ENCODE measurements at regions not wholly inside any gene's neighbourhood (a gene's known extent, or its start where the extent isn't known, plus 50 kb on each side); places are given as distances from the start of the nearest gene placed in this dataset.
"Not testable (repeated sequence)": the region's sequence is repeated elsewhere in the genome, so short reads cannot be mapped to it uniquely, and the experiment has no call there.

GRCh38 chr11:45754741-45755140 is 50.2 kb upstream of the SLC35C1 start:
- DNase-seq = no peak

- no peak for DNase-seq
These were observed 50.7 kb upstream of the SLC35C1 start for GRCh38 chr11:45754261-45754709.

DNA sequence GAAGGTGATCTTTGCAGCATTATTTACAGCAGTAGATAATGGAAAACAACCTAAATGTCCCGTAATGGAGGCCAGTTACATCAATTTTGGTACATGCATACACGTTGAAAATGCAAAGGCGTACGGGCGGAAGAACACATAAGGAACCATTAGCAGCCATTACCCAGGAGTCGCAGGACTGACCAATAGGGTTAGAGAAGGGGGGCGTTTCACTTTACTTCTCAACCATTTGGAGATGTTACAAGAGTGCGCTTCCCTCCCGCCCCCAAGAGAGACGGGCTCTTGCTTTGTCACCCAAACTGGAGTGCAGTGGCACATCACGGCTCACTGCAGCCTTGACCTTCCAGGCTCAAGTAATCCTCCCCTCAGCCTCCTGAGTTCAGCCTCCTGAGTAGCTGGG is 52.8 kb upstream of the SLC35C1 start:
- DNase-seq = no peak

DNA sequence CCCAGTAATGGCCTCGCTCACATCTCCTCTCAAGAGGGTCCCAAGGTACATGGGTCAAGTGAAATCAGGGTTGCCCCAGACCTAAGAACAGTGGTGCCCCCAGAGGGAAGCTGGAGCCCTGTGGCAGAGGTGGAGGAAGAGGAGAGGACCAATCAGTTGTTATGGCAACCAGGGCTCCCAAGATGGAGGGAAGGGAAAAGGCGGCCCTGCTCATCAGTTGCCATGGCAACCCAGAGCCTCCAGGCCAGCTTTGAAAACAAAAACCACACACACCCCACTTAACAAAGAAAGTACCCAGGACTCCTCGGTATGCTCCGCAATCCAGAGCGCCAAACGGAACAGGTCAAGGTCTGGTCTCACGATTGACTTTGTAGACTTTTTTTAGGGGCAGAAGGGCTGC is 53.5 kb upstream of the SLC35C1 start:
- no peak for DNase-seq

GRCh38 chr11:45750439-45750838 is 54.5 kb upstream of the SLC35C1 start:
- DNase-seq = no peak

- no peak for DNase-seq
These were observed 56.1 kb upstream of the SLC35C1 start for GRCh38 chr11:45748801-45749200.

GRCh38 chr11:45745065-45745811 is 59.7 kb upstream of the SLC35C1 start:
- no peak for DNase-seq

DNA sequence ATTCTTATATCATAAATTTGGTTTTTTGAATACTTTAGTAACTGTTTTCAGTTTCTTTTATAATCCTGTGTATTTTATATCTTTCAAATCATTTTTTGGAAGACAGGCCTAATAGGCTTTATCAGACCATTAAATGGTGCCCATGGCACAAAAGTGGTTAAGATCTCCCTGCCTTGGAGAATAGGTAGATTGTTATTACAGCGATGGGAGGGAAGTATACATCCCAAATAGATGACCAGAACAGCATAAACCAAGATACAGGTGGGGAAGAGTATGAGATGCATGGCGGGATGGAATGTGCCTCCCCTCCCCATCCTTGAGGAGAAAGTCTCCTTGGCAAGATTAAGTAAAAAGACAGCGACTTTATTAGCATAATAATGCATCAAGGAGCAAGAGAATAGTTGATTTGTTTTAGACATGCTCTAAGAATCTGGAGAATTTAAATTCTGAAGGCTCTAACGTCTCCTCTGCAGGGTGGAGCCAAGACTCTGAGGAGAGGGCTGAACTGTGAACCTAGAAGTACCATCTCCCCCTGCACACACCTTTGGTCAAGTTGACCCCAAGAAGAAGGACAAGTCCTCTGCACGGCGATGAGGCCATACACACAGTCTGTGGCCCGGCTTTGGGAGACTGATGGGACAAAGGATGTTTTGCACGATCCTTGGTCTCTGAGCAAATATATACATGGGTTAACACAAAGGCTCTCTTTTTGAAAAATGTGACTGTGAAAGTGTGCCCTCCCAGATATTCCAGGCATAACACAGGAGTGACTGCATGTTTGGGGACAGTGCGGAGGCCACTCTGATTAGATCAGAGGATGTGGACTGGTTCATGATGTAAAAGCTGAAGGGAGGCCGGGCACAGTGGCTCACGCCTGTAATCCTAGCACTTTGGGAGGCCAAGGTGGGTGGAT is 61.1 kb upstream of the SLC35C1 start:
- no peak for DNase-seq

DNA sequence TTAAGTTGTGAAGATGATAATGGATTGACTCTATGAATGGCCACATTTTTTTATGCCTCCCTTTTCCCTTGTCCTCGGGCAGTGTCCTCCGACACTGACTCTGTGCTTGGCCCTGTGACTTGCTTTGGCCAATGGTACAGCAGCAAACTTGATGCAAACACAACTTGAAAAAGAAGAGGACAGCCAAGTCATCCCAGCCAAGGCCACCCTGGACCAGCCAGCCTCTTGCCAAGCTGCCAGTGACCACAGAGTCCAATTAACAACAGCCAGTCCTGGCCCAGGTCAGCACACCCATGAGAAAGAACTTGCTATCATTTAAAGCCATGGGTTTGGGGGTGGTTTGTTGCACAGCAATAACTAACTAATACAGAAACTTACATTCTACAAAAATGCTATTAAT is 63.4 kb upstream of the SLC35C1 start:
- DNase-seq = no peak

- DNase-seq = no peak
These were observed 63.9 kb upstream of the SLC35C1 start for GRCh38 chr11:45741032-45741431.

DNA sequence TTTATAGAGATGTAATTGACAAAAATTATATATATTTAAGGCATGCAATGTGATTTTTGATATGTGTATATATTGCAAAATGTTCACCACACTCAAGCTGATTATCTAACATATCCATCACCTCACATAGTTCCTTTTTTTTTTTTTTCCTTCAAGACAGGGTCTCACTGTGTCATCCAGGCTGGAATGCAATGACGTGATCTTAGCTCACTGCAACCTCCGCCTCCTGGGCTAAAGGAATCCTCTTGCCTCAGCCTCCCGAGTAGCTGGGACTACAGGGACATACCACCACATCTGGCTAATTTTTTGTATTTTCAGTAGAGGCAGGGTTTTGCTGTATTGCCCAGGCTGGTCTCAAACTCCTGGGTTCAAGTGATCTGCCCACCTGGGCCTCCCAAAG is 65.1 kb upstream of the SLC35C1 start:
- DNase-seq = no peak

DNA sequence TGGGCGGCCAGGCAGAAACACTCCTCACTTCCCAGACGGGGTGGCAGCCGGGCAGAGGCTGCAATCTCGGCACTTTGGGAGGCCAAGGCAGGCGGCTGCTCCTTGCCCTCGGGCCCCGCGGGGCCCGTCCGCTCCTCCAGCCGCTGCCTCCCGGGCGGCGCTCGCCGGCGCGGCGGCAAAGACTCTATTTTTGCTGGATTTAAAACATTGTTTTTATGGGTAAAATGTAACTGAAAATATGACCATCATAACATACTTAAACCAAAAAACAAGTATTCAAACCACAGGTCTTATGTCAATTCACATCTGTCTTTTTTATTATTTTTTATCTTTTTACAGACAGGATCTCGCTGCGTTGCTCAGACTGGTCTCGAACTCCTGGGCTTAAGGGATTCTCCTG is 65.9 kb upstream of the SLC35C1 start:
- DNase-seq = not testable (repeated sequence)

DNA sequence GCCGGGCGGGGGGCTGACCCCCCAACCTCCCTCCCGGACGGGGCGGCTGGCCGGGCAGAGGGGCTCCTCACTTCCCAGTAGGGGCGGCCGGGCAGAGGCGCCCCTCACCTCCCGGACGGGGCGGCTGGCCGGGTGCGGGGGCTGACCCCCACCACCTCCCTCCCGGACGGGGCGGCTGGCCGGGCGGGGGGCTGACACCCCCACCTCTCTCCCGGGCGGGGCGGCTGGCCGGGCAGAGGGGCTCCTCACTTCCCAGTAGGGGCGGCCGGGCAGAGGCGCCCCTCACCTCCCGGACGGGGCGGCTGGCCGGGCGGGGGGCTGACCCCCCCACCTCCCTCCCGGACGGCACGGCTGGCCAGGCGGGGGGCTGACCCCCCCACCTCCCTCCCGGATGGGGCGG is 66.8 kb upstream of the SLC35C1 start:
- DNase-seq = not testable (repeated sequence)

DNA sequence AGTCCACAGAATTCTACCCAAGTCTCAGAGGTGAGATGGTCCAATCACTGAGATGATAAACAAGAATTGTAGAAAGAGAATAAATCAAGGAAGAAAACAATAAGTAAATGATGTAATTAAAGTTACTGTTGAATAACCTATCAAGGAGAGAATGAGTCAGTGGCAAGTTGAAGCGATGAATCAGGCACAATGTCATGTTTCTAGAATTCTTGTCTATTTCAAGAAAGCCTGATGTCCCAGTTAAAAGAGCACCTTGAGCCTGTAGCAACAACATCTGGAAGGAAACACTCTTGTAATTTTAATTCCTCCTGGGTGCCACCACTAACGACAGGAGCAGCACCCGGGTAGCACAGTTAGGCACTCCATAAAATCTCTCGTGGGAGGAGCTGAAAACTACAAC is 67.9 kb upstream of the SLC35C1 start:
- no peak for DNase-seq

DNA sequence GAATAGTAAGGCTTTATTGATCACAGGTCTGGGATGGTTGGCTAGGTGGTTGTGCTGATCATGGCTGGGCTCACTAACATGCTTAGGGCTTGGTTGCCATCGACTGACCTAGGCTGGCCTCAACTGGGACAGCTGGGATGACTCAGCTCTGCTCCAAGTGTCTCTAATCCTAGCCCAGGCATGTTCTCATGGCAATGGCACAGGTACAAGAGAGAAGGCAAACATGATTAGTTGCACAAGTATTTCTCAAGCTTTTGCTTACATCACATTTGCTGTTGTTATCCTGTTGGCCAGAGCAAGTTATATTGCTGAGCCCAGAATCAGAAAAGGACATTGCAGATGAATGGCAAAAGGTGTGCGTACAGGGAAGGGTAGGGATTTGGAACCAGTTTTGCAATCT is 68.5 kb upstream of the SLC35C1 start:
- DNase-seq = no peak

DNA sequence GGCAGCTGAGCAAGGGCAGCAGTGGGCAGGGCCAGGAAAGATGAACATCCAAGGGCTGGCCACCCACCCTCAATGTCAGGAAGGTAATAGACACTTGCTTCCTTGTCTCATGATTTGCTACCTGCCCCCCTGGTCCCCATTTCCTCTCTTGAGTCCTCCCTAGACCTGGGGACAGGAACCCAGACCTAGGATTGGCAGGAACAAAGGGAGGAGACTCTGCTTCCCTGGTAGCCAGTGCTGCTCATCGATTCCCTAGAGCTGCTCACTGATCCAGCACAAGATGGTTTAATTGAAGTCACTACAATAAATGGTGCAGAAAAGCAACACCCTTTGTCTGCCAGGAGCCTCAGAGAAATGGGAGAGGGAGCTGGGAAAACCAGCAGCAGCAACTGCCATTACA is 67.8 kb upstream of the CHST1 start:
- DNase-seq = no peak

DNA sequence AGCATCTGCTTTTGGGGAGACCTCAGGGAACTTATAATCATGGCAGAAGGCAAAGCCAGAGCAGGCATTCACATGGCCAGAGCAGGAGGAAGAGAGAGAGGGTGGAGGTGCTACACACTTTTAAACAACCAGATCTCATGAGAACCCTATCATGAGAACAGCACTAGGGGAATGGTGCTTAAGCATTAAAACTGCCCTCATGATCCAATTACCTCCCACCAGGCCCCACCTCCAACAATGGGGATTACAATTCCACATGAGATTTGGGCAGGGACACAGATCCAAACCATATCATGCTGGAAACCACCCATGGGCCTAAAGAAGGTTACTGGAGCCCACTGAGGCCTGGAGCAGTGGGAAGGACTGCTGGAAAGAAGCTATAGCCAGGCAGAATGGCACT is 66.9 kb upstream of the CHST1 start:
- no peak for DNase-seq

- DNase-seq = not testable (repeated sequence)
These were observed 65.7 kb upstream of the CHST1 start for GRCh38 chr11:45731171-45731570.

- no peak for DNase-seq
These were observed 64.6 kb upstream of the CHST1 start for GRCh38 chr11:45730014-45730413.

GRCh38 chr11:45726493-45727054 is 61.2 kb upstream of the CHST1 start:
- no peak for DNase-seq

GRCh38 chr11:45725776-45726492 is 60.5 kb upstream of the CHST1 start:
- peak; percentile 16 to 20 for DNase-seq

- DNase-seq = no peak
These were observed 59.7 kb upstream of the CHST1 start for GRCh38 chr11:45725121-45725520.

- no peak for DNase-seq
These were observed 58.7 kb upstream of the CHST1 start for GRCh38 chr11:45724153-45724552.
